Keratinocyte (primary cell): ENCODE measurements at regions not wholly inside any gene's neighbourhood (a gene's known extent, or its start where the extent isn't known, plus 50 kb on each side); places are given as distances from the start of the nearest gene placed in this dataset.

Experiments
- DNase-seq: peaks from one replicate; pipeline ENCODE4 v3.0.0-alpha.2; 2011; ENCODE audit warnings: low read depth, missing footprints, low spot score
- FAIRE-seq: peaks from 2 replicates; lab custom pipeline; 2011; peaks lifted over from hg19 to GRCh38; lab: Jason Lieb, UNC
- H2AFZ ChIP-seq: 2 replicates; pipeline ENCODE4 v1.6.0; 2012; ENCODE audit warnings: low read length, control low read depth, inconsistent platforms; ENCODE audit not compliant: control insufficient read depth
- H3K27ac ChIP-seq: 2 replicates; pipeline ENCODE4 v1.5.1; 2011; ENCODE audit warnings: low read length; ENCODE audit not compliant: control insufficient read depth, insufficient read depth
- H3K27me3 ChIP-seq: 3 replicates; pipeline ENCODE4 v1.6.0; 2011; ENCODE audit warnings: low read length; ENCODE audit not compliant: control insufficient read depth, insufficient read depth; ENCODE audit errors: extremely low read depth
- H3K36me3 ChIP-seq, 2 experiments: 2 replicates in 1 of 2; 3 replicates in 1 of 2; pipeline ENCODE4 v1.5.1; 2011; ENCODE audit warnings: low read length in 2 of 2, mild to moderate bottlenecking in 1 of 2; ENCODE audit not compliant: control insufficient read depth in 2 of 2, insufficient read depth in 2 of 2; ENCODE audit errors: extremely low read depth in 1 of 2
- H3K4me1 ChIP-seq: 3 replicates; pipeline ENCODE4 v1.5.1; 2011; ENCODE audit warnings: low read length; ENCODE audit not compliant: control insufficient read depth, insufficient read depth; ENCODE audit errors: extremely low read depth
- H3K4me2 ChIP-seq: 3 replicates; pipeline ENCODE4 v1.6.0; 2011; ENCODE audit warnings: low read depth, low read length; ENCODE audit not compliant: control insufficient read depth, insufficient read depth; ENCODE audit errors: extremely low read depth
- H3K4me3 ChIP-seq, 3 experiments: fragments of 200-600 bp in 1 of 3; sonication (generic) in 1 of 3; 2 replicates in 2 of 3; 3 replicates in 1 of 3; pipeline ENCODE4 v1.5.1; 2011 to 2016; ENCODE audit warnings: low read length in 3 of 3, mild to moderate bottlenecking in 3 of 3, control low read depth in 2 of 3, inconsistent platforms in 1 of 3, low read depth in 1 of 3, mixed read lengths in 1 of 3, mixed run types in 1 of 3, moderate library complexity in 1 of 3; ENCODE audit not compliant: control insufficient read depth in 2 of 3, insufficient read depth in 2 of 3; ENCODE audit errors: extremely low read depth in 1 of 3
- H3K79me2 ChIP-seq: 2 replicates; pipeline ENCODE4 v1.6.0; 2012; ENCODE audit warnings: low read length; ENCODE audit not compliant: control insufficient read depth, insufficient read depth
- H3K9ac ChIP-seq: 3 replicates; pipeline ENCODE4 v1.6.0; 2011; ENCODE audit warnings: low read length; ENCODE audit not compliant: control insufficient read depth, insufficient read depth; ENCODE audit errors: extremely low read depth
- H3K9me1 ChIP-seq: 3 replicates; pipeline ENCODE4 v1.6.0; 2011; ENCODE audit warnings: low read length; ENCODE audit not compliant: control insufficient read depth, insufficient read depth; ENCODE audit errors: extremely low read depth
- H3K9me3 ChIP-seq: 2 replicates; pipeline ENCODE4 v1.5.1; 2012; ENCODE audit warnings: low read depth, low read length; ENCODE audit not compliant: control insufficient read depth
- H4K20me1 ChIP-seq: 3 replicates; pipeline ENCODE4 v1.6.0; 2011; ENCODE audit warnings: low read length; ENCODE audit not compliant: control insufficient read depth, insufficient read depth; ENCODE audit errors: extremely low read depth
- EZH2 ChIP-seq: IDR thresholded peaks from one replicate; pipeline ENCODE4 v1.6.1; 2012; ENCODE audit warnings: inconsistent platforms, mild to moderate bottlenecking, low read length, moderate library complexity
- dilution Hi-C: fragments of 300-500 bp; cut with MboI; formaldehyde crosslinking; loops from one replicate; pipeline ENCODE4 v1.7.0; 2020; ENCODE audit warnings: low sequenced_read_pairs; ENCODE audit not compliant: extremely low pct_ligation_motif_present
- TF ChIP-seq, protein P1 (sequence below), 3 experiments: IDR thresholded peaks in 1 of 3; conservative IDR thresholded peaks in 1 of 3; optimal IDR thresholded peaks in 1 of 3; 2 replicates in 2 of 3; 3 replicates in 1 of 3; pipeline versions ENCODE3 to v1.5.1; 2011; ENCODE audit warnings: low read length in 3 of 3, mild to moderate bottlenecking in 3 of 3, moderate library complexity in 2 of 3, control low read depth in 1 of 3, inconsistent platforms in 1 of 3; ENCODE audit not compliant: insufficient read depth in 2 of 3; ENCODE audit errors: extremely low read depth in 1 of 3

DNA sequence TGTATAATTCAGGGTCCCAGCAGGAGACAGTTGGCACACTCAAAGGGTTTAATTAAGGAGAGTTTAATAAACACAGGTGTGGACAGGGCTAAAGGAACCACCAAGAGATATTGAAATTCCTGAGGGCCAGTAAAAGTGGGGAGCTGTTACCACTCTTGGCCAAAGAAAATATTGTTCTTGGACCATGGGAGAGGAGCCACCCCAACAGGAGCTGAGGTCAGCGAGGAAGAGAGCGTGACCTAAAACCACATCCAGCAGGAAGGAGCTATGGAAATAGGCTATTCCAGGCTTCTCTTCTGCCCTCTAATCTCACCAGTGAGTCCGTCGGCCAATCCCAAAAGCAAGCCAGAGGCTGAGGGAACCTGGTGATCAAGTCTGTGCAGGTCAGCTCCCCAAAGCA lies 390.8 kb downstream of the MED13L start:
- no peak for TF ChIP-seq EZH2
- TF ChIP-seq, protein P1, sequence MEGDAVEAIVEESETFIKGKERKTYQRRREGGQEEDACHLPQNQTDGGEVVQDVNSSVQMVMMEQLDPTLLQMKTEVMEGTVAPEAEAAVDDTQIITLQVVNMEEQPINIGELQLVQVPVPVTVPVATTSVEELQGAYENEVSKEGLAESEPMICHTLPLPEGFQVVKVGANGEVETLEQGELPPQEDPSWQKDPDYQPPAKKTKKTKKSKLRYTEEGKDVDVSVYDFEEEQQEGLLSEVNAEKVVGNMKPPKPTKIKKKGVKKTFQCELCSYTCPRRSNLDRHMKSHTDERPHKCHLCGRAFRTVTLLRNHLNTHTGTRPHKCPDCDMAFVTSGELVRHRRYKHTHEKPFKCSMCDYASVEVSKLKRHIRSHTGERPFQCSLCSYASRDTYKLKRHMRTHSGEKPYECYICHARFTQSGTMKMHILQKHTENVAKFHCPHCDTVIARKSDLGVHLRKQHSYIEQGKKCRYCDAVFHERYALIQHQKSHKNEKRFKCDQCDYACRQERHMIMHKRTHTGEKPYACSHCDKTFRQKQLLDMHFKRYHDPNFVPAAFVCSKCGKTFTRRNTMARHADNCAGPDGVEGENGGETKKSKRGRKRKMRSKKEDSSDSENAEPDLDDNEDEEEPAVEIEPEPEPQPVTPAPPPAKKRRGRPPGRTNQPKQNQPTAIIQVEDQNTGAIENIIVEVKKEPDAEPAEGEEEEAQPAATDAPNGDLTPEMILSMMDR (optimal IDR thresholded peaks at IDR 0.05 in 1 of 3, IDR thresholded peaks at IDR 0.05 in 1 of 3, conservative IDR thresholded peaks at IDR 0.05 in 1 of 3; ENCODE audit: extremely low read depth in 1 of 3, insufficient read depth in 2 of 3, low read length in 3 of 3), result no peak
- H3K27ac ChIP-seq, result no peak overlapping the region
- no peaks in the 10 kb centered on the region for H4K20me1 ChIP-seq
- FAIRE-seq (no peak), DNase-seq (no peak)
- H3K27me3 ChIP-seq, result no peaks in the 10 kb centered on the region
- no peak overlapping the region for H3K4me2 ChIP-seq
- dilution Hi-C loops, result no loop called here
- no peaks in the 10 kb centered on the region for H3K4me1 ChIP-seq
- H3K9ac ChIP-seq, result no peak overlapping the region
- no peaks in the 10 kb centered on the region for H3K36me3 ChIP-seq
- H3K9me3 ChIP-seq, result no peaks in the 10 kb centered on the region
- no peak overlapping the region for H2AFZ ChIP-seq
- no peaks in the 10 kb centered on the region for H3K9me1 ChIP-seq
- H3K4me3 ChIP-seq, result no peak overlapping the region
- H3K79me2 ChIP-seq, result no peaks in the 10 kb centered on the region

DNA sequence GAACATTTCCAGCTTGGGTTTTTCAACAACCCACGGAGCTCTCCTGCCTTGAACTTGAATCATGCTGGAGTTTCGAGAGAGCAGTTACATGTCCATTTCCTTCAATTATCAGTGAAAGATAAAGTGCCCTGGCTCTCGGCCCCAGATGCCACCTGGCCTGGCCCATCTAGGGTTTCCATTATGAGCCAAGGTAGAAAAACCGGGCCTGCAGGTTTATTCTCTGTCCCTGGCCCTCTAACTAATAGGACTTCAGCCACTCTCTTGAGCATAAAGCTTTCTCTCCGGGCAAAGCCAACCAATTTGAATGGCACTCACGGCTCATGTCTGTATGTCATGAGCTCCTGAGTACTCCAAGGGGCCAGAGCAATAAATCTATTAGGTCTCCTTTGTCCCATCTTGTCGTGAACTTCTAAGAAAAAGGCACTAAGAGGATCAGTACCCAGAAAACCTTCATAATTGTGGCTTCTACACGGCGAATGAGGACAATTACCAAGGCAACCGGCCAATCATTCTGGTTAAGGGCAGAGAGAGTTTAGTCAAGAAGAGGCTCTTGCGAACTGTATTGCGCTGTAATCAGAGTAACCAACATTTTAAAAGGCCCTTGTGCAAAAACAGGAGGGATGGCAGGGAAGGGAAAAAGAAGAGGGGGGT lies 392.3 kb downstream of the MED13L start:
- no peaks in the 10 kb centered on the region for H3K4me1 ChIP-seq
- no peaks in the 10 kb centered on the region for H3K36me3 ChIP-seq
- TF ChIP-seq, protein P1 (optimal IDR thresholded peaks at IDR 0.05 in 1 of 3, IDR thresholded peaks at IDR 0.05 in 1 of 3, conservative IDR thresholded peaks at IDR 0.05 in 1 of 3; ENCODE audit: extremely low read depth in 1 of 3, insufficient read depth in 2 of 3, low read length in 3 of 3), result no peak
- no peak for TF ChIP-seq EZH2
- H3K27ac ChIP-seq, result no peak overlapping the region
- dilution Hi-C loops, result no loop called here
- no peak for FAIRE-seq
- no peaks in the 10 kb centered on the region for H3K9me1 ChIP-seq
- H2AFZ ChIP-seq, result no peak overlapping the region
- H3K4me2 ChIP-seq, result no peak overlapping the region
- H3K9me3 ChIP-seq, result no peaks in the 10 kb centered on the region
- no peak overlapping the region for H3K9ac ChIP-seq
- H3K4me3 ChIP-seq, result no peak overlapping the region
- no peaks in the 10 kb centered on the region for H3K27me3 ChIP-seq
- DNase-seq, result no peak
- no peaks in the 10 kb centered on the region for H3K79me2 ChIP-seq
- H4K20me1 ChIP-seq, result no peaks in the 10 kb centered on the region
